T-helper 2 cell treated with Interferon-gamma antibody and Interleukin-4, amounts not matched to agents 100 ng/mL and 5 ng/mL, for 36 hours (primary cell): ENCODE measurements at regions not wholly inside any gene's neighbourhood (a gene's known extent, or its start where the extent isn't known, plus 50 kb on each side); places are given as distances from the start of the nearest gene placed in this dataset.

Experiments
- intact Hi-C: fragments of 100-400 bp; cut with micrococcal nuclease; formaldehyde crosslinking; loops from one replicate; pipeline ENCODE4 v1.15.1; 2023

DNA sequence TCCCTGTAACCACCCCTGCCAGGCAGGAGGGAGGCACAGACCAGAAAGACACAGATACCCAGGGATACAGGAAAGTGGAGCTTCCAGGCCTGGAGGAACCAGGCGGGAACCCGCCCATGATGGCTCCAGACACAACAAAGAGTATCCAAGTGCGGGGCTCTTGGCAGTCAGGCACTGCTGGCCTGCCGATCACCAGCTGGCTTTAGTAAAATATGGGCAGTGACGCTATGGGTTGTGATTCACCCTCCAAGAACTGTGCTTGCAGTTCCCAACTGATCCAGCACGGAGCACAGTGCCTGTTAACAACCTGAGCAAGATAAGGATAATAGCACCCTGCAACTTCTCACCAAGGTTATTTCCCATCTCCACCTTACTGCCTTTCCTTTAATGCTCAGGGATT lies 463.3 kb downstream of the IRX1 start:
- intact Hi-C loops = no loop called here

DNA sequence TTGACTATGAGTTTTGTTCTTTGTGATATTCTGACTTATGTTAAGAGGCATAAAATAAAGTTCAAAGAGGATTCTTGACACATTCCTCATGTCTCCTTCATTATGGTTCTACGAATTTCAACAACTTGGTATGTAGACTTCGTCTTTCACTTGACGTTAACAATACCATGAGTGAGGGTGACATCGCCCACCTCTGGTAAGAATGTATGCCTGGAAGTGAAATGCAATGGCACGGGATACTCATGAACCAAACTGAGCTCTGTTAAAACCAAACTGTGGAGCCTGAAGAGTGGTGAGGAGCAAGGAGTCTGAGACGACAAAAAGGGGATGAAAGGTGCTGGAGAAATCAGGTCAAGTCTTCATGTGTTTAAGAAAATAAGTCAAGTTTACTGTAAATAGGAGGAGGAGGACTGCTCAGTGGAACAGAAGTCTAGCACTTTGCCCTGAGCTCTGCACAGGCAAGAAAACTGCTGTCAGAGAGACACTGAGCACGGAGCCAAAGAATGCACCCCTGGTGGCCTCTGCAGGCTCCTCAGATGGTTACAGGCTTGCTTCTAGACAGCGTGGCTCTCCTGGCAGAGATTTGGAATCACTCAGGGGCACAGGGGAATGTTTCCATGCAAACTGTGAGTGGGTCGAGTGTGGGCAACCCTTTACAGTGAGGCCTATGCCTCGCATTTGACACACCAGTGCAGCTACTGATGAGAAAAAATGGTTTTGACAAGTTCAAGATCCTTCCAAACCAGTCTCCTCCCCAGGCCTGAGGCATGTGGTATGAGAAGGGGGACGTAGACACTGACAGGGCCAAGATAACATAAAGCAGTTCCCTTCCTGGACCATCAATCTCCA lies 470.1 kb downstream of the IRX1 start:
- intact Hi-C loops = no loop called here

DNA sequence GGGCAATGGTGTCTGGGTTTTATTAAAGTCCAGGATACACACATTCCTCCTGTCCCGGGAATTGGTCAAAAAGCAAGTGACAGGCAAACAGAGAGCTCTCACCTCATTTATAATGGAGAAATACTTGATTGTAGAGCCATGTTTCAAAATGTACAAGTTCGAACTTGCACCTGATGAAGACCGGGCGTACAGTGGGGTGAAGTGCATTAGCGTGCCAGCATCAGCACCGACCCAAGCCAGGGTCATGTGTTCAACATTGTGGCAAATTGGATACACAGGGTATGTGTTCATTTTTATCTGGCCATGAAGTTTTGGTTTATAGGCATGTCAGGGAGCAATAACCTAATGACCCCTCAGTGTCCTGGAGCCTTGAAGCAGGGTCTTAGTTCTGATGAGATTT lies 472.5 kb downstream of the IRX1 start:
- intact Hi-C loops = no loop called here

DNA sequence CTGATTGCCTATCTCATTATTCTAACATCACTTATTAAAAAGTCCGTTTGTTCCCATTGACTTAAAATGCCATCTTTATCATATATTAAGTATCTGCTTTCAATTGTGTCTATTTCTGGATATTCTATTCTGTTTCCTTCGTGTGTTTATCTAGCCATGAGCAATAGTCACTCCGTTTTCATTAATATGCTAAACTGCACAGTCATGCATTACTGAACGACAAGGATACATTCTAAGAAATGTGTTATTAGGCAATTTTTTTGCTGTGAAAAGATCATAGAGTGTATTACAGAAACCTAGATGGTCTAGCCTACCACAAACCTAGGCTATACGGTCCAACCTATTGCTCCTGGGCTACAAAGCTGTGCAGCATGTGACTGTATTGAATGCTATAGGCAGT lies 482.9 kb downstream of the IRX1 start:
- intact Hi-C loops = no loop called here

DNA sequence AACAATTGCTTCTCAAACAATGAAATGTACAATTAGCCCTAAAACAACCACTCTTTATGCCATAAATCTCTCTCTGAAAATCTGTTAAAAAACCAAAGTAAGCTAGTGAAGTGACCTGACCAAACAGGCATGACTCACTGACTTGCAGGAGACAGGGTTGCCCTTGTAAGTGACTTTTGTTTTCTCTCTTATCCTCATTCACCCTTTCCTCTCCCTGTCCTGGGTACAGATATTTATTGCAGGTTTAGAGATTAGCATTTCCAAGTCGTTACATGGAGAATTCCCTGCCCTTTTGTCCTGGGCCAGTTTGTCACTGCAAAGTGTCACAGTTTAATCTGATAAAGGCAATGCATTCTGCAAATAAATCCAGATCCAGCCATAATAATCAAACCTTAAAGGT lies 484.2 kb downstream of the IRX1 start:
- intact Hi-C loops = no loop called here

DNA sequence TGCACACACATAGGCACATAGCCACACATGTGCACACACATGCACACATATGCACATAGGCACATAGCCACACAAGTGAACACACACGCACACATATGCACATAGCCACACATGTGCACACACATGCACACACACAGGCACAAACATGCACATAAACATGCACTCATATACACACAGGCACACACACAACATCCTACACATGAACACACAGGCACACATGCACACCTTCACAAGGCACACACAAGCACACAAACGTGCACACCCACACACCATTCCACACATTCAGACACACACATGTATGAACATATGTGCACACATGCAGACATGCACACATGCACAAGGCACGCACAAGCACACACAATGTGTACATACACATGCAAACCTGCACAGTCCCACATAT lies 484.7 kb downstream of the IRX1 start:
- intact Hi-C loops = no loop called here

DNA sequence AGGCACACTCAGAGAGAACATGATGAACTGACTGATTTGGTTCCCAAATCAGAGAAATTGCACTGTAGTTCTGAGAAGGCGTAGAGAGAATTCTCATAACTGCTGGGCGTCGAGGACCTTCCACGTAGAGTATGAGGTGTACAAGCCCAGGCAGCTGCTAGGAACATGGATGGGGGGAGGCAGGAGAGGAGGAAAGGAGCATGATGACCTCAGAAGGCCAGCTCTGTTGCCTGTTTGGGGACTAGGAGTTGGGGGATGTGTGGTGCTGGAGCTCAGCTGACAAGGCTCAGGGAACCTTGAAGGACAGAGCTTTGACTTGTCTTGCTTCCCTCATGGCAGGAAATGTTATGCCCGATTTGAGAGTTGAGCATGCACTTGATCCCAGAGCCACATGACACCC lies 485.4 kb downstream of the IRX1 start:
- intact Hi-C loops = no loop called here

DNA sequence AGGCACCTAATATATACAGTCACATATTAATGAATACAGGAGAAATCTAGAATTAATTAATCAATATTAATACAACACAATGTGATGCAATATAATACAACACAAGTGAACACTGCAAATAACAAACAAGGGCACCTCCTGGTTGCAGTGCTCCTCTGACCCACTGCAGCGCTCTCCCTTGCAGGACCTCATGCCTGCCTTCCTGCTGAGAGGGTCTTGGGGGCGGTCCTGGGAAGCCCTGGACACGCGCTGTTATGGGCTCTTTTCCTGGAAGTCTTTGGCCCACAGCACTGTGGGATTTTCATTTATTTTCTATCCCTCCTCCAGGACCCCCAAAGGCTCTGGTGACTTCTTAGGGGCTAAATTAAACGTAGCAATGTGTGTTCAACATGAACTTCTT lies 485.8 kb downstream of the IRX1 start:
- intact Hi-C loops = no loop called here

DNA sequence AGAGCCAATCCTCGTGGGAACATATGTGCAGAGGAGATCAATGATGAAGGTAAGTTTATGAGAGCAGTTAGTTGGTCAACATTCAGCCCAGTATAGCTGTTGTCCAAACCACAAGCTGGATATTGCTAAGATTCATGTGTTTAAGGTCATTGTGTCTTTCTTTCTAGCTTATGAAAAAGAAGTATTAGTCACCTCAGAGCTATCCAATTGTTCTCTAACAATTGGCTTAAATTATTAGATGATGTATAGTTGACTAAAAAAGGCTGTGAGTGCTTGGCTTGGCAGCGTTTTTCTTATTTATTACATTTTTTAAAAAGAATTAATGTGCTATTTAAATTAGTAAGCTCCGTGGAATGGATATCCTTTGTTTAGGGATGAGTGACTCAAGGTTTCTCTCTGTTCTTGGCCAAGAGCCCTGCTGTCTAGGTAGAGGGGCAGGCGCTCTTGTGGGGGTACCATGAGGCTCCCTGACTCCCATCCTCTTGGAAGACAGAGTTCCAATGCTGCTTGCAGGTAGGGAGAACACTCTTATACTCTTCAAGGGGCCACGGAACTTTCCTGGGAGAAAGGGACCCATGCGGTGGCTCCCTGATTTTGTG lies 487.4 kb downstream of the IRX1 start:
- intact Hi-C loops = no loop called here

DNA sequence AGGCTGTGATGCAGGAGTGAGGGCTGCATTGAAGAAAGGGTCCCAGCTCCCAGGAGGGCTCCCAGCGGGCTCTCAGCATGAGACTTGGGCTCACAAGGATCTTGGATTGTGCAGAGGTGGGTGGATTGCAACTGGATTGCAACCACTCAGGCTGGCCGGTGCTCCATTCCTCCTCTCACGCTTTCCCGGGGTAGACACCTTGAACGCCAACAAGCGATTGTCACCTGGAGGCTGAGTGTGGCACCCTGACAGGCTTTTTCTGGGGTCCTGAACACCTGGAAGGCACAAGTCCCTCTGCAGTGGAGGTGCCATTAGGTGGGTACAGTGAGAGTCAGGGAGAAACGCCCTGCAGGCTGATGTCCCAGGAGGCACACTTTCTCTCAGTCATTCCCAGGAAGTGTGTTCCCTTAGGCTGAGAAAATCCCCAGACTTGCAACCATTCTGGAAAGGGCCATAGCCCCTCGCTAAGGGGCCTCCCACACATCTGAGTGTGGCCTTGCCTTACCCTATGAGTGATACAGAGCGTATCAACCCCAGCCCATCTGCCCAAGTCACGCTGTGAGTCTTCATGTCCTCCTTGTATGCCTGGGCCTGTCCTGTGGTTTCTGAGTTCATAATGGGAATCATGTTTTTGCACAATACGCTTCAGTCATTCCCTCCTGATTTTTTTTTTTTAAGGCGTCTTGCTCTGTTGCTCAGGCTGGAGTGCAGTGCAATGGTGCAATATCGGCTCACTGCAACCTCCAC lies 488.1 kb downstream of the IRX1 start:
- intact Hi-C loops = no loop called here

DNA sequence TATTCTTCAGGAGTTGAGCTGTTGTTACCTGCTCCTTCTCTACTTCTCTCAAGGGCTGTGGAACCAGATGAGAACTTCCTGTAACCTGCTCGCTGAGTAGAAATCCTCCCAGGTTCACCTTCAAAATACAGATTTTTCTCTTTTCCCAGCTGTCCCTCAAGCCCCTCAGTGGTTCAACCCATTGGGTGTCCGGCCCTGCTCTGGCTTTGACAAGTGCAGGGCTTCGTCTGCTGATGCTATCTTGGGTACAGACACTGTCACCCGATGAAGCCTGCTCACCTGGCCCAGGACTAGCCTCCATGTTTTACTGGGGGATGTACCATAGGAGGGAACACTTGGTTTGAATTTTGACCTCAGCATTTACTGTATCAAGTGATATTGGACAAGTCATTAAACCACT lies 490.4 kb downstream of the IRX1 start:
- intact Hi-C loops = no loop called here

DNA sequence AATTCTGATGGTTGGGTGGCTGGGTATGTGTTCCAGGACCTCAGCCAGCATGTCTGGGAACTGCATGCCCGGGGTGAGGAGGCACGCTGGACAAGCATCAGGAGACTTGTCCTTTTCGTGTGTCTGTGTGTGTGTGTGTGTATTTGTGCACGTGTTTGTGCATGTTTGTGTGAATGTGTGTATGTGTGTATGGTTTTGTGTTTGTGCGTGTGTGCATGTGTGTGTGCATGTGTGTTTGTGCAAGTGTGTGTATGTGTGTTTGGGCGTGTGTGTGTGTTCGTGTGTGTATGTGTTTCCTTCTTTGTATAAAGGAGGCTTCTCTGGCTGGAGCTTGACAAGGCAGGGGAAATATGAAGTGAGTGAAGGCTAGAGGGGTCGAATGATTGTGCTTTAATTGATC lies 491.5 kb downstream of the IRX1 start:
- intact Hi-C loops = no loop called here

DNA sequence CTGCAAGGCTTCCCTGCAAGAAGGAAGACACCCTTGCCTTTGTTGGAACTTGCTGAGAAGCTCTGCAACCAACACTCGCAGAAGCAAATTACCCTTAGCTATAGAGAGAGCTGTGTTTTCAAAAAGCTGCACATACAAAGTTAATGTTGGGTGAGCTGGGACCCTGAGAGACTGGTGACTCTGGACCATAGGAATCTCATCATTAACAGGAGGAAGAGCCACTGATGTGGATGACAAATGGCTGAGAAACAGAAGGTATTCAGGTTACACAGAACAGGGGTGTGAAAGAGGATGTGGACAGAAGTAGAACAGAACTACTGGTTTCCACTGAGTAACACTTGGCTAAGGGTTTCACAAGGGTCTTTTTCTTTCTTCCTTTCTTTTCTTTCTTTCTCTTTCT lies 493.5 kb downstream of the IRX1 start:
- intact Hi-C loops = no loop called here

DNA sequence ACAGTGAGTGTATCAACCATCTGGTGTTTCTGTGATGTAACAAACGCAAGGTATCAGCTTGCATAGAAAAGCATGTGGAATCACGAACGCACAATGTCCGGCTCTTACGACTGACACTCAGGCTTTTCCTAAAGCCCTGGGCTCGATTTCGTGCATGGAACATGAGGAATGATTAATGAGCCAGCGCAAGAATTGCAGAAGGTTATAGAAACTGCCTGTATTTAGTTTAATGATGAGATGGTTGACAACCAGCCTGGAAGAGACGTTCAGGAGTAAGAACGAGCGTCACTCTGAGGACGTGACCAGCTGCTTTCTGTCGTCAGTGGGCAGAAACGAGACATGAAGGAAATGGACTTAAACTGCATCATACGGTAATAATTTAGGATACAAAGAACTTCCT lies 497.6 kb downstream of the IRX1 start:
- intact Hi-C loops = no loop called here

DNA sequence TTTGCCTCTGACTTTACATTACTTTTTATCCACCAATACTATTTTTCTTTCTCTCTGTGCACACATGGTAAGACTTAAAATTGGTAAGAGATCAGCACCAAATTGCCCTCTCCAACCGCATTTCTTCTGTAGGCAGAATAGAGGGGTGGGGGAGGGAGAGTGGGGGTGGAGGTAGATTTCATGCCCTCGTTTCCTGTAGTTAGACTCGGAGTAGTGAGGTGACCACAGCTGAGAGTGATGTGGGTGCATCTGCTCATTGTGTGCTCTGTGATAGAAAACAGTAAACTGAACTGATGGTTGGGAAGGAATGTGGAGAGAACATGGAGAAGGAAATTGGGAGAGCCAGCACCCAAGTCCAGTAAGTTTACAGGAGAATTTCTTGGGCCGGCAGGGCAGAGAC lies 498.3 kb downstream of the IRX1 start:
- intact Hi-C loops = no loop called here

DNA sequence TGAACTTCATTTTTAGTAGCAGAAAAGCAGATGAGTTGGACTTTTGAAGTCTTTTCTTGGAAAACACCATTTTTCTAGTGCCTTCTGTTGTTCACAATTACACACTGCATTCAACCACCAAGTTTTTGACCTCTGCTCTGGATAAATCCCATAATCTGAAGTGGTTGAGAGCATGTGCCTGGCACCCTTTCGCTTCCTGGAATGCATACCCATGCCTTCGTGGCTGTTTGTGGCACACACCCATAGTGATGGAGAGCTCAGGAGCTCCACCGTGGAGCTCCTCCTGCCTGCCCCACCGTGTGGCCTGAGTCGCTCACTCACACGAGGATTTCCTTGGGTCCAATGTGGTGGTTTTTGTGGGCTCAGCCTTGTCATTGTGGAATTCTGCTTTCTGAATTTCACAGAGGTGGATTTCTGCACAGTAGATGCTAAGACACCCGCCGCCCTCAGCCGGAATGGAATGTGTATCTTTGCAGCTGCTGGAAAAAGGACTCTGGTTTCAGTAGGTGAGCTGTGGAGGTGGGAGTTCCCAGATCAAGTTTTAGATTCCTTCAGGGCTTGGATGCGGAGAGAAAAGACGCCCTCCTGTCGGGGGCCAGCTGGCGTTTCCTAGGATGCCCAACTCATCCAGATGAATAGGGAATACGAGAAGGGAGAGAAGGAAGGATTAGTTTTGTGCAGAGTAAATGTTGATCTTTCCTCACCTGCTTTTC lies 500.4 kb downstream of the IRX1 start:
- intact Hi-C loops = no loop called here

DNA sequence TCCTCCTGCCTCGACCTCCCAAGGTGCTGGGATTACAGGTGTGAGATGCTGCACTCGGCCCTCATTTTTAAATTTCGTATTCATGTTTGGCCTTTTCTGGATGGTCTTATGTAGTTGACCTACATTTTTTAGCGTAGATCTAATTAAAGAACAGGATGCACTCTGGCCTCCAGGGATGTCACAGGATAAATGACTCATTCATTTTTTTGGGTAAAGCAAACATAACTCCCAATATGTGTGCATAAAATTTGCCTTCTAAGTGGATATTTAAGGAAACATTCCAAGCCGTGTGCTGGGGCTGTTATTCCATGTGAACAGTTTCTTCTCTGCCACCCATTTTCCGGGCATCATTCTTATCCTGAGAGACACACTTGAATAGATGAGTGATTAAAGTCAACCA lies 501.6 kb downstream of the IRX1 start:
- intact Hi-C loops = no loop called here

DNA sequence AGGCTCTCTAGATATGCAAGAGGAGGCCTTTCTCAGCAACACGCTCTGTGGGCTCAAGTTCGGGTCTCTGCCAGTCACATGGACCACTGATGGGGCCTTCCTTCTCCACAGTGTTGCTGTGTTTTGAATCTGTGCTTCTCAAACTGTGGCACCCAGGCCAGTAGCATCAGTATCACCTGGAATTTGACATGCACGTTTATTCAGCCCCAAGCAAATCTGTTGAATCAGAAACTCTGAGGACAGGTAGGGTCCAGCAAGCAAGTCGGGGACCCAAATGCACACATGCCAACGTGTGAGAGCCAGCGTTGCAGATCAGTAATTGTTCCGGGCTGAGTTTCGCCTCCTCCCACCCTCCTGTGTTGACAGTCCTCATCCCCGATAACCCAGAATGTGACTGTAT lies 502.6 kb downstream of the IRX1 start:
- intact Hi-C loops = no loop called here

DNA sequence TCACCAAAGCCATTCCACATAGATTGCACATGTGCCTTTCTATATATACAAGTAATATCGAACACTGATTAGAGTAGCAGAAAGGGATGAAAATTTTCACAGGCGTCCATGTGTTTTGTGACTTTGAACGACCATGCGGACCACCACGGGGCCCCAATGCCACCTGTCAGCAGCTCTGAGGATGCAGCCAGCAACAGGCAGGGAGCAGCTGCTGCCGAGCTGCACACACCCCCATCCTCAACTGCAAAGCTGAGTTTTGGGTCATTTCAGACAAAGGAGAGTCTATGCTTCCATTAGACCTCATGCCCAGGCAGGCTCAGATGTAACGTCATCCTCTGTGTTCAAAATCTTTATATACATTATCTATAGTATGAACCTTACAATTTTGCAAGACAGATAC lies 503.8 kb downstream of the IRX1 start:
- intact Hi-C loops = no loop called here

DNA sequence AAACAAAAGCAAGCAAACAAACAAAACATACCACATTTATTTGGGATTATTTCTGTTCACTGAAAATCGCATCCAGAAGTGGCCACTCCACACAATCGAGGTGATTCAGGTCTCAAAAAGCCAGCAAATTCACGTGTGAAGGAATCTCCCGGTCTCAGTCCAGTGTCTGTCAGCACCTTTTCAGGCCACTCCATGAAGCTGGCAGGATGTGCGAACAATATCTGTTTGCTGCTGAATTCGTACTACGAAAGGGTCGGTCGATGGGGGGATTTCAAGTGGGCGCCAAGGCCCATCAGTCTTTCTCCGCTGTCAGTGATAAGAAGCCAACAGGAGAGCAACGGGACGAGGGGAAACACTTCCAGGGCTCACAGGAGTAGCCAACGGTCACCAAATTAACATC lies 505.1 kb downstream of the IRX1 start:
- intact Hi-C loops = no loop called here

DNA sequence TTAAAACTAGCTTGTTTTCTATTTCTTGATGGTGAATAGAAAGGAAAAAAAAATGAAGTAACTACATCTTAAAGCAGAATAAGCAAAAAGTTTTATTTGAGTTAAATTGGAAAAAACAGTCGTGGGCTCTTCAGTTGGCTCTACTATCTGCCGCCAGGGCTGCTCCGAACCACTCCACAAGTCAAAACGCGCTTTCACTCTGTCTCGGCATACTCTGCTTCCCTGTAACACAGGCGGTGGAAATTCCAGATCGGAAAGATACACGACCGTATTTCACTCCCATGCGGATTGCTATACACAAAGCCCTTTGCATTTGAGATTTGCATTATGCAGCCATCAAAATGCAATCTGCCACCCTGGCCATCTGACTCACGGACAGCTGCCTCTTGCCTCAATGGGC lies 505.6 kb downstream of the IRX1 start:
- intact Hi-C loops = no loop called here
